ENCODE measurements at regions not wholly inside any gene's neighbourhood (a gene's known extent, or its start where the extent isn't known, plus 50 kb on each side); places are given as distances from the start of the nearest gene placed in this dataset.

GRCh38 chr9:4356306-4356705, 56.4 kb upstream of the GLIS3 start:
- no peak overlapping the region for H3K27ac ChIP-seq (ENCODE audit: low read length)
- TF ChIP-seq, protein P1, sequence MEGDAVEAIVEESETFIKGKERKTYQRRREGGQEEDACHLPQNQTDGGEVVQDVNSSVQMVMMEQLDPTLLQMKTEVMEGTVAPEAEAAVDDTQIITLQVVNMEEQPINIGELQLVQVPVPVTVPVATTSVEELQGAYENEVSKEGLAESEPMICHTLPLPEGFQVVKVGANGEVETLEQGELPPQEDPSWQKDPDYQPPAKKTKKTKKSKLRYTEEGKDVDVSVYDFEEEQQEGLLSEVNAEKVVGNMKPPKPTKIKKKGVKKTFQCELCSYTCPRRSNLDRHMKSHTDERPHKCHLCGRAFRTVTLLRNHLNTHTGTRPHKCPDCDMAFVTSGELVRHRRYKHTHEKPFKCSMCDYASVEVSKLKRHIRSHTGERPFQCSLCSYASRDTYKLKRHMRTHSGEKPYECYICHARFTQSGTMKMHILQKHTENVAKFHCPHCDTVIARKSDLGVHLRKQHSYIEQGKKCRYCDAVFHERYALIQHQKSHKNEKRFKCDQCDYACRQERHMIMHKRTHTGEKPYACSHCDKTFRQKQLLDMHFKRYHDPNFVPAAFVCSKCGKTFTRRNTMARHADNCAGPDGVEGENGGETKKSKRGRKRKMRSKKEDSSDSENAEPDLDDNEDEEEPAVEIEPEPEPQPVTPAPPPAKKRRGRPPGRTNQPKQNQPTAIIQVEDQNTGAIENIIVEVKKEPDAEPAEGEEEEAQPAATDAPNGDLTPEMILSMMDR (IDR thresholded peaks at IDR 0.05; ENCODE audit: poor library complexity, severe bottlenecking), result no peak
- no peak for TF ChIP-seq RAD21 (conservative IDR thresholded peaks at IDR 0.05)
- H3K27me3 ChIP-seq (ENCODE audit: insufficient read depth, low read depth, low read length), result no peaks in the 10 kb centered on the region
- no peak overlapping the region for H3K4me3 ChIP-seq (ENCODE audit: low read length)
- H3K9me3 ChIP-seq (ENCODE audit: low read length), result no peaks in the 10 kb centered on the region
- no peaks in the 10 kb centered on the region for H3K79me2 ChIP-seq (replicated peaks; ENCODE audit: insufficient read depth, low read length)
- H3F3A ChIP-seq (ENCODE audit: insufficient read depth, low read length, poor library complexity, severe bottlenecking), result no peaks in the 10 kb centered on the region
- no peaks in the 10 kb centered on the region for H4K20me1 ChIP-seq (ENCODE audit: insufficient read depth)
- H3K4me2 ChIP-seq (ENCODE audit: low read length), result no peak overlapping the region
- no peaks in the 10 kb centered on the region for H3K36me3 ChIP-seq (ENCODE audit: insufficient read depth, low read length)
- no peaks in the 10 kb centered on the region for H3K9me2 ChIP-seq (ENCODE audit: insufficient read depth, low read length)
- no peak overlapping the region for H2AFZ ChIP-seq (ENCODE audit: low read depth, low read length)
- H3K9ac ChIP-seq (ENCODE audit: low read length), result no peak overlapping the region

- Histone ChIP-seq H3K4me2 (ENCODE audit: low read length) (no peak overlapping the region), H3K79me2 (replicated peaks; ENCODE audit: insufficient read depth, low read length) (no peaks in the 10 kb centered on the region), H4K20me1 (ENCODE audit: insufficient read depth) (no peaks in the 10 kb centered on the region), H3F3A (ENCODE audit: insufficient read depth, low read length, poor library complexity, severe bottlenecking) (no peaks in the 10 kb centered on the region), H2AFZ (ENCODE audit: low read depth, low read length) (no peak overlapping the region), H3K9ac (ENCODE audit: low read length) (no peak overlapping the region), H3K9me3 (ENCODE audit: low read length) (no peaks in the 10 kb centered on the region), H3K36me3 (ENCODE audit: insufficient read depth, low read length) (no peaks in the 10 kb centered on the region), H3K27ac (ENCODE audit: low read length) (no peak overlapping the region), H3K4me3 (ENCODE audit: low read length) (no peak overlapping the region), H3K27me3 (ENCODE audit: insufficient read depth, low read depth, low read length) (no peaks in the 10 kb centered on the region), H3K9me2 (ENCODE audit: insufficient read depth, low read length) (no peaks in the 10 kb centered on the region)
- TF ChIP-seq, protein P2, sequence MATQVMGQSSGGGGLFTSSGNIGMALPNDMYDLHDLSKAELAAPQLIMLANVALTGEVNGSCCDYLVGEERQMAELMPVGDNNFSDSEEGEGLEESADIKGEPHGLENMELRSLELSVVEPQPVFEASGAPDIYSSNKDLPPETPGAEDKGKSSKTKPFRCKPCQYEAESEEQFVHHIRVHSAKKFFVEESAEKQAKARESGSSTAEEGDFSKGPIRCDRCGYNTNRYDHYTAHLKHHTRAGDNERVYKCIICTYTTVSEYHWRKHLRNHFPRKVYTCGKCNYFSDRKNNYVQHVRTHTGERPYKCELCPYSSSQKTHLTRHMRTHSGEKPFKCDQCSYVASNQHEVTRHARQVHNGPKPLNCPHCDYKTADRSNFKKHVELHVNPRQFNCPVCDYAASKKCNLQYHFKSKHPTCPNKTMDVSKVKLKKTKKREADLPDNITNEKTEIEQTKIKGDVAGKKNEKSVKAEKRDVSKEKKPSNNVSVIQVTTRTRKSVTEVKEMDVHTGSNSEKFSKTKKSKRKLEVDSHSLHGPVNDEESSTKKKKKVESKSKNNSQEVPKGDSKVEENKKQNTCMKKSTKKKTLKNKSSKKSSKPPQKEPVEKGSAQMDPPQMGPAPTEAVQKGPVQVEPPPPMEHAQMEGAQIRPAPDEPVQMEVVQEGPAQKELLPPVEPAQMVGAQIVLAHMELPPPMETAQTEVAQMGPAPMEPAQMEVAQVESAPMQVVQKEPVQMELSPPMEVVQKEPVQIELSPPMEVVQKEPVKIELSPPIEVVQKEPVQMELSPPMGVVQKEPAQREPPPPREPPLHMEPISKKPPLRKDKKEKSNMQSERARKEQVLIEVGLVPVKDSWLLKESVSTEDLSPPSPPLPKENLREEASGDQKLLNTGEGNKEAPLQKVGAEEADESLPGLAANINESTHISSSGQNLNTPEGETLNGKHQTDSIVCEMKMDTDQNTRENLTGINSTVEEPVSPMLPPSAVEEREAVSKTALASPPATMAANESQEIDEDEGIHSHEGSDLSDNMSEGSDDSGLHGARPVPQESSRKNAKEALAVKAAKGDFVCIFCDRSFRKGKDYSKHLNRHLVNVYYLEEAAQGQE (IDR thresholded peaks at IDR 0.05; ENCODE audit: borderline replicate concordance), result no peak
- TF ChIP-seq TAF1 (IDR thresholded peaks at IDR 0.05; ENCODE audit: low read depth) (no peak), MXI1 (conservative IDR thresholded peaks at IDR 0.05; ENCODE audit: poor library complexity, severe bottlenecking) (no peak), EZH2 (IDR thresholded peaks at IDR 0.05; ENCODE audit: borderline replicate concordance, insufficient read depth, low read length, poor library complexity, severe bottlenecking) (no peak), RAD21 (conservative IDR thresholded peaks at IDR 0.05) (no peak), EP300 (conservative IDR thresholded peaks at IDR 0.05; ENCODE audit: poor library complexity, severe bottlenecking) (no peak), POLR2AphosphoS5 (IDR thresholded peaks at IDR 0.05) (no peak), SMC3 (conservative IDR thresholded peaks at IDR 0.05; ENCODE audit: poor library complexity) (no peak)
- TF ChIP-seq, protein P1 (IDR thresholded peaks at IDR 0.05; ENCODE audit: poor library complexity, severe bottlenecking), result no peak
Measured at GRCh38 chr9:4353236-4353635, 53.4 kb upstream of the GLIS3 start.

All from neural cell (in vitro differentiated cells).